ENCODE measurements at regions not wholly inside any gene's neighbourhood (a gene's known extent, or its start where the extent isn't known, plus 50 kb on each side); places are given as distances from the start of the nearest gene placed in this dataset.
"Not testable (repeated sequence)": the region's sequence is repeated elsewhere in the genome, so short reads cannot be mapped to it uniquely, and the experiment has no call there.

- DNase-seq = not testable (repeated sequence)
Measured at GRCh38 chr11:123344188-123344587, 85.9 kb upstream of the GRAMD1B start.

- no peak for DNase-seq
Measured at GRCh38 chr11:123338997-123339752, 90.9 kb upstream of the GRAMD1B start.

GRCh38 chr11:123338266-123338800, 91.7 kb upstream of the GRAMD1B start:
- no peak for DNase-seq

- no peak for DNase-seq
Measured at GRCh38 chr11:123334925-123335324, 95.1 kb upstream of the GRAMD1B start.

GRCh38 chr11:123332577-123332976, 97.5 kb upstream of the GRAMD1B start:
- not testable (repeated sequence) for DNase-seq

- no peak for DNase-seq
Measured at GRCh38 chr11:123330948-123331347, 99.1 kb upstream of the GRAMD1B start.

GRCh38 chr11:123330471-123330870, 99.6 kb upstream of the GRAMD1B start:
- DNase-seq = no peak

- no peak for DNase-seq
Measured at GRCh38 chr11:123330071-123330470, 100.0 kb upstream of the GRAMD1B start.

GRCh38 chr11:123328281-123328867, 101.7 kb upstream of the GRAMD1B start:
- DNase-seq = no peak

GRCh38 chr11:123325533-123325932, 104.5 kb upstream of the GRAMD1B start:
- DNase-seq = no peak

- DNase-seq = no peak
Measured at GRCh38 chr11:123323568-123323967, 106.5 kb upstream of the GRAMD1B start.

- no peak for DNase-seq
Measured at GRCh38 chr11:123321636-123322035, 108.4 kb upstream of the GRAMD1B start.

GRCh38 chr11:123318623-123319022, 111.4 kb upstream of the GRAMD1B start:
- no peak for DNase-seq

GRCh38 chr11:123318132-123318531, 111.9 kb upstream of the GRAMD1B start:
- DNase-seq = not testable (repeated sequence)

- DNase-seq = no peak
Measured at GRCh38 chr11:123316003-123316402, 114.1 kb upstream of the GRAMD1B start.

- no peak for DNase-seq
Measured at GRCh38 chr11:123314972-123315371, 115.1 kb upstream of the GRAMD1B start.

GRCh38 chr11:123313262-123313661, 116.8 kb upstream of the GRAMD1B start:
- no peak for DNase-seq

GRCh38 chr11:123308077-123308476, 113.0 kb upstream of the CLMP start:
- no peak for DNase-seq

GRCh38 chr11:123307276-123307675, 112.2 kb upstream of the CLMP start:
- no peak for DNase-seq

GRCh38 chr11:123306531-123306930, 111.5 kb upstream of the CLMP start:
- DNase-seq = no peak

GRCh38 chr11:123305601-123306375, 110.7 kb upstream of the CLMP start:
- no peak for DNase-seq

GRCh38 chr11:123304828-123305466, 109.9 kb upstream of the CLMP start:
- no peak for DNase-seq

- DNase-seq = no peak
Measured at GRCh38 chr11:123303924-123304323, 108.9 kb upstream of the CLMP start.

All from NCI-H2171 (cell line).